Activated CD8-positive, alpha-beta T cell treated with anti-CD3 and anti-CD28 coated beads, Interleukin-2, amount 10 ng/mL, durations not matched to agents 7 days and 5 days (primary cell): ENCODE measurements at regions not wholly inside any gene's neighbourhood (a gene's known extent, or its start where the extent isn't known, plus 50 kb on each side); places are given as distances from the start of the nearest gene placed in this dataset.

Source experiments
- ATAC-seq: fragments of 150-1000 bp; cut with Tn5 transposase; one replicate; pipeline ENCODE4 v1.10.0; 2021; ENCODE audit warnings: moderate library complexity
- CTCF ChIA-PET: fragments of 350-600 bp; sonication (Branson Sonifier 250); formaldehyde crosslinking; loops from one replicate; lab custom pipeline; 2021; ENCODE audit warnings: antibody characterized with exemption; lab: Charles Lee
- POLR2A ChIA-PET: fragments of 350-600 bp; sonication (Branson Sonifier 250); formaldehyde crosslinking; loops from one replicate; lab custom pipeline; 2021; ENCODE audit warnings: antibody characterized with exemption; lab: Charles Lee
- DNase-seq: peaks from one replicate; pipeline ENCODE4 v3.0.0-alpha.2; 2020
- H3K27ac Mint-ChIP-seq: one replicate; pipeline ENCODE4 v1.8.0; 2021; ENCODE audit warnings: mild to moderate bottlenecking, mixed read lengths
- H3K27me3 Mint-ChIP-seq: one replicate; pipeline ENCODE4 v1.8.0; 2021; ENCODE audit warnings: low read depth, mixed read lengths
- H3K36me3 Mint-ChIP-seq: one replicate; pipeline ENCODE4 v1.8.0; 2021; ENCODE audit warnings: low read depth, mixed read lengths
- H3K4me1 Mint-ChIP-seq: one replicate; pipeline ENCODE4 v1.8.0; 2021; ENCODE audit warnings: low read depth, mixed read lengths
- H3K4me3 Mint-ChIP-seq: one replicate; pipeline ENCODE4 v1.8.0; 2021; ENCODE audit warnings: mild to moderate bottlenecking, mixed read lengths
- H3K9me3 Mint-ChIP-seq: one replicate; pipeline ENCODE4 v1.8.0; 2022; ENCODE audit warnings: mixed read lengths; ENCODE audit not compliant: insufficient read depth

DNA sequence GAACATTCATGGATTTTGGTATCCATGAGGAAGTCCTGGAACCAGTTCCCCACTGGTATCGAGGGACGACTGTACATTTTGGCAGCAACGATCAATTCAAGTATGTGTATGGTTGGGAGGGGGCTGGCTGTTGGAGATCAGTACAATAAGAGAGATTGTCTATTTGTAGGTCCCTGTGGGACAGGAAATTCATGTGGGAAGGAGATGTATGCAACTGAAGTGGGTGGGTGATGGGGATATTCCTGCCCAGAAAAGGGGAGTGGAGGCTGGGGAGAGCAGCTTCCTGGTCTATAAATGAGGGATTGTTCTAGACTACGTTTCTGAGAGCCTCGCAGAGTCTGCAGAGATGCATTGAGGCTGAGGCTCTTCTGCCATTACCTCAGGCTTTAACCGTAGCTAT is 140.2 kb upstream of the MAGI3 start:
- H3K9me3 Mint-ChIP-seq, result no peaks in the 10 kb centered on the region
- no peak overlapping the region for H3K4me3 Mint-ChIP-seq
- no peaks in the 10 kb centered on the region for H3K36me3 Mint-ChIP-seq
- no peaks in the 10 kb centered on the region for H3K4me1 Mint-ChIP-seq
- peaks cover 4% of the 10 kb centered on the region for H3K27me3 Mint-ChIP-seq
- DNase-seq (no peak), ATAC-seq (no peak)
- H3K27ac Mint-ChIP-seq, result no peak overlapping the region
- POLR2A ChIA-PET, result no interaction called here
- CTCF ChIA-PET, result no interaction called here

DNA sequence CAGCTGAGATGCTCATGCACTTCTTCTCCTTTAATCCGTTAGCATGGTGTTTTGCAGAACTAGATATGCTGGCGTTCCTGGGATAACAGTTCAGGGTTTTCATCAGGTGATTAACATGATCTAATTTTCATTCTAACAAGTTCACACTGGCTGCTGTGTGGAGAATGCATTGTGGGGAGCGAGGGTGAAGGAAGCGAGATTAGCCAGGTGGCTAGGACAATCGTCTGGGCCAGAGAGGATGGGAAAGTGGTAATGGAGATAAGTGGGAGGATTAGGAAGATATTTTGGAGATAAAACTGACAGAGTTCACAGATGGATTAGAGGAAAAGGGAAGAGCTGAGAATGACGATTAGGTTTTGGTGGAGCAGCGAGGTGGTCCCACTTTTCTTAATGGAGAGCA is 138.1 kb upstream of the MAGI3 start:
- no peaks in the 10 kb centered on the region for H3K9me3 Mint-ChIP-seq
- POLR2A ChIA-PET, result no interaction called here
- CTCF ChIA-PET, result no interaction called here

DNA sequence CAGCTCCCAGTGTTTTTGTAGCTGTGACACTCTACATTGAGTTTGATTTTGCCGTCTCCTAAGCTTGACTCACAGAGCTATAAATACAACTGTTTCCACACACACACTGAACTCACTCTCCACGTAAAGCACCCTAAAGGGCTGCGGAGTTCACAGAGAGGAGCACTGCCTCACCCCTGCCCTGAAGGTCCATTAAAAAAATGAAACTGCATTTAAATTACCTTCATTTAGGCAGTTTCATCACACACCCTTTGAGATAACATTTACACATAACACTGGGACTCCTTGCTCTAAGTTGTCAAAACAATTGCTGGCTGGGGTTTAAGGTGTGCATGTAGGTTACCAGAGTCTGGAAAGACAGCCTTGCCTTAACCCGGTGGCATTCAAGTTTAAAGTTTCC is 137.1 kb upstream of the MAGI3 start:
- Mint-ChIP-seq H3K4me3 (no peak overlapping the region), H3K27me3 (peaks cover 10% of the 10 kb centered on the region), H3K27ac (no peak overlapping the region), H3K9me3 (no peaks in the 10 kb centered on the region), H3K36me3 (no peaks in the 10 kb centered on the region), H3K4me1 (no peaks in the 10 kb centered on the region)
- POLR2A ChIA-PET, result interaction anchor here (0.8 kb wide), 1 partner anchor 146 kb away, joined by 3 read pairs; no protein-coding TSS in a partner anchor
- CTCF ChIA-PET, result no interaction called here
- DNase-seq, result no peak
- ATAC-seq, result no peak

More for the DNA sequence above, 138.1 kb upstream of the MAGI3 start:
- Mint-ChIP-seq H3K27me3 (peaks cover 4% of the 10 kb centered on the region), H3K4me1 (no peaks in the 10 kb centered on the region), H3K27ac (no peak overlapping the region), H3K4me3 (no peak overlapping the region), H3K36me3 (no peaks in the 10 kb centered on the region)
- DNase-seq, result no peak
- no peak for ATAC-seq

DNA sequence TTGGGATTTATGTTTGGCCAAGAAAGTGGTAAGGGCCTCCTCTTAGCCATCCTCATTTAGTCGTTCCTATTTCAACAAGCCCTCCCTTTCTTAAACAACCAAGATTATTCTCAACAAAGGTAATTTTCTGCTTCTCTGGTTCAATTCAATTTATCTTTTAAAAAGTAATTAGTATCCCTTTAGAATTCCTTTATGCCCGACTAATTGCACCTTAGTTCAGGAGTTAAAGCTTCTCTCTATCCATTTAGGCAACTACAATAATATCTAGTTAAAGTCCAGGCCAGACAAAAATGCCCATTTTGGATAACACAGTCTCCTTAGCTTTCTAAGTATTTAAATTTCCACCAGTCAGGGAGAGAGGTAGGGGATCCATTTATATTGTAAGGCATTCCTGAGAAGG is 136.7 kb upstream of the MAGI3 start:
- Mint-ChIP-seq H3K4me3 (no peak overlapping the region), H3K27me3 (peaks cover 10% of the 10 kb centered on the region), H3K27ac (no peak overlapping the region), H3K4me1 (no peaks in the 10 kb centered on the region), H3K36me3 (no peaks in the 10 kb centered on the region), H3K9me3 (no peaks in the 10 kb centered on the region)
- POLR2A ChIA-PET, result no interaction called here
- CTCF ChIA-PET, result no interaction called here
- ATAC-seq (no peak), DNase-seq (no peak)

DNA sequence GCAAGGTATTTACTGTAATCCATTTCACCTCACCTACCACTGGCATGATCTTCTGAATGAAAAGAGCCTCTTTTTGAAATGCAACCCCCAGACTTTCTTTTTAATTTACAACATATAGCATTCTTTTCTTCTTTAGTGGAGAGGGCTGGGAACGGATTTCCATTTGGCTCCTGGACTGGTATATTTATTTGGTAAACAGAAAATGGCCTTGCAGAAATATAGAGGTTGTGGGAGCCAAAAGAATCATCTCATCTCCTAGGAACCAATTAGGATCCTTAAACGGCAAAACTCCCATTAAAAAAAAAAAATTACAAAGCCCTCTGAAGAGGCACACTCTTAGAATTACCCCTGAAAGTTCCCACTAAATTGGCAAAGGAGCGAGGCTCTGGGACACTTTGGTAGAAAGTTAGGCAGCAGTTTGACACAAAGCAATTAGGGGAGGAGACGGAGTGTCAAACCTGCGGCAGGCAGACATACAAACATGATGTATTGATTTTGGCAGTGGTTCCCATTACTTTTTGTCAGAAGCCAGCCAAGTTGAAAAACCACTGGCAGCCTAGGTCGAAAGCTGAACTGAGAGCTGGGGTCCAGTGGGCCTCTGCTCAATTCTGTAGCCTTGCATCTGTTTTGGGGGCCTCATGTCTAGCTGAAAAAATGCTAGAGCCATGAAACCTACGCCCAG is 135.1 kb upstream of the MAGI3 start:
- Mint-ChIP-seq H3K4me1 (no peaks in the 10 kb centered on the region), H3K27ac (no peak overlapping the region), H3K9me3 (no peaks in the 10 kb centered on the region), H3K36me3 (no peaks in the 10 kb centered on the region), H3K4me3 (no peak overlapping the region), H3K27me3 (peaks cover 16% of the 10 kb centered on the region)
- ATAC-seq (no peak), DNase-seq (no peak)
- ChIA-PET POLR2A (no interaction called here), CTCF (no interaction called here)

DNA sequence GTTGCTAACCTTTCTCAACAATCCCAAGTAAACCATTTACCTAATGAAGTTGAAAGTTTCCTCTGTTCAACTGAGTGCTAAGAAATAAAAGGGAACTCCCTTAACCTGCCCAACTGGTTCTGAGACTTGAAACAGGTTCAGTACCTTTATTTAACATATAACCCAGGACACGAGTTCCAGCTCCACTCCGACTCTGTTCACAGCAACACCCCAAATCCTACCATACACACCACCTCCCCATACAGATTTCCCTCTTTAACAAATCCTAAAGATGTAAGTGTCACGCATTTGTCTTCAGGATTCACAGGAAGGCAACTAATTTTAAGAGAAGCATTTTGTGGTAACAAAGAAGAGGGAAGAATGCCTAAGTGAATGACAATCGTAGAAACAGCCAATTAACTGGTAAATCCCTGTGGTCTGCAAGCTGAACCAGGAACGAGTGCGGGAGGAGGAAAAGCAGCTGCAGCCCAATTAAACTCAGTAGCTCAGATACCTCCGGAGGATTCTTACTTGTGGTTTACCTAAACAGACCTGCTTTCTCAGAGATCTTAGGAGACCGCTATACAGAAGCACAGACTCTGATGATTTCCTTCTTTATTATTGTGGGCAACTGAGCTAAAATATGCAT is 134.5 kb upstream of the MAGI3 start:
- POLR2A ChIA-PET, result no interaction called here

DNA sequence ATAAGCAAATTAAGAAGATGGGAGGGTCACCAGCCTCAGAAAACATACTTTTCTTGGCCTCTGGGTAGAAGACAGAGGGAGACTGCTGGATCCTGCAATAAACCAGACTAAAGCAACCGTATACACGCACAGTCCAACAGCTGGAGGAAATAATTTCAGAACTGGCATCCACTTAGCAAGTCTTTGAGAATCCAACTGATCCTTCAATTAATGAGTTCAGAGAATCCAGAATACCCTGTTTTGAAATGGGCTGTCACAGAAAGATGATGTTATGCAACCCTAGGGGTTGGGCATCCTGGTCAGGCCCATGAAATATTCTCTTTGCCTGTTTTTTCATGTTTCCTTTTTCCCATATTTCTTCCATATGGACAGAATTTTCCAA is 134.0 kb upstream of the MAGI3 start:
- CTCF ChIA-PET, result no interaction called here
- Mint-ChIP-seq H3K27me3 (peaks cover 16% of the 10 kb centered on the region), H3K4me3 (no peak overlapping the region), H3K27ac (no peak overlapping the region), H3K4me1 (no peaks in the 10 kb centered on the region), H3K36me3 (no peaks in the 10 kb centered on the region), H3K9me3 (no peaks in the 10 kb centered on the region)
- DNase-seq (no peak), ATAC-seq (no peak)
- POLR2A ChIA-PET, result no interaction called here

More for the DNA sequence above, 134.5 kb upstream of the MAGI3 start:
- Mint-ChIP-seq H3K4me1 (no peaks in the 10 kb centered on the region), H3K27me3 (peaks cover 16% of the 10 kb centered on the region), H3K36me3 (no peaks in the 10 kb centered on the region), H3K27ac (no peak overlapping the region), H3K9me3 (no peaks in the 10 kb centered on the region), H3K4me3 (no peak overlapping the region)
- ATAC-seq, result no peak
- DNase-seq, result no peak
- CTCF ChIA-PET, result no interaction called here

DNA sequence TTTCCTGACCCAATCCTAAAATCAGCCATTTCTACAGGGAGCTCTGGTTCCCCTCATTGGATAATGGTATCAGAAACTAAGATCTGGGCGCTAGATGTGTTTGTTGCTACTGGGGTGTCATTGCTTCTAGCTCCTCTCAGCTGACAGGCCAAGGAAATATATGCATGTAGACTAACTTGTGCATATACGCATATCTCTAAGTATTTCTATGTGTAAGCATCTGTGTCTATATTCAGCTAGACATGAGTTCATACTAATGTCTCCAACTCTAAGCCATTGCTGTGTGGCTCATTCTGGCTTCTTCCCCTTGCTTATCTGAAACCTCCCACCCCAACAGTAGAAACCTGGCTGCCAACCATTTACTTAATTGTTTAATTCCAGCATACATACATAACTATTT is 130.3 kb upstream of the MAGI3 start:
- POLR2A ChIA-PET, result no interaction called here
- CTCF ChIA-PET, result no interaction called here

DNA sequence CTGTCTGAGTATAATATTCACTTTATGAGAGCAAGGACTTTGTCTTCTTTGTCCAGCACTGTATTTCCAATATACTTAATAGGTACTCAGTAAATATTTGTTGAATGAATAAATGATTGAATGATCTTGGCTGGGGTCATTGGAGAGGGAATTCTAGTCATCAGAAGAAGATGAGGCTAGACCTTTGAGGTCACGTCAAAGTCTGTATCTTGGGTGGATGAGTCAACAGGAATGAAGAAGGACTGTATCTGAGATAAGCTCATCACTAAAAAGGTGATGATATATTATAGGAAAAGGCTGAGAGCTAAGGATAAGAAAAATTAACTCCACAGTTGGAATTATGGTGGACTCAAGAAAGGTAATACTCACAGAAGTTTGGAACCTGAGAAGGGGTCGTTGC is 125.1 kb upstream of the MAGI3 start:
- Mint-ChIP-seq H3K36me3 (no peaks in the 10 kb centered on the region), H3K27me3 (peaks cover 10% of the 10 kb centered on the region), H3K4me3 (no peak overlapping the region), H3K4me1 (no peaks in the 10 kb centered on the region), H3K9me3 (no peaks in the 10 kb centered on the region), H3K27ac (no peak overlapping the region)
- no peak for DNase-seq
- CTCF ChIA-PET, result no interaction called here
- POLR2A ChIA-PET, result no interaction called here
- ATAC-seq, result no peak

More for the DNA sequence above, 130.3 kb upstream of the MAGI3 start:
- H3K36me3 Mint-ChIP-seq, result no peaks in the 10 kb centered on the region
- DNase-seq, result no peak
- H3K27me3 Mint-ChIP-seq, result peaks cover 15% of the 10 kb centered on the region
- no peaks in the 10 kb centered on the region for H3K9me3 Mint-ChIP-seq
- ATAC-seq, result no peak
- H3K4me1 Mint-ChIP-seq, result no peaks in the 10 kb centered on the region
- H3K27ac Mint-ChIP-seq, result no peak overlapping the region
- no peak overlapping the region for H3K4me3 Mint-ChIP-seq

DNA sequence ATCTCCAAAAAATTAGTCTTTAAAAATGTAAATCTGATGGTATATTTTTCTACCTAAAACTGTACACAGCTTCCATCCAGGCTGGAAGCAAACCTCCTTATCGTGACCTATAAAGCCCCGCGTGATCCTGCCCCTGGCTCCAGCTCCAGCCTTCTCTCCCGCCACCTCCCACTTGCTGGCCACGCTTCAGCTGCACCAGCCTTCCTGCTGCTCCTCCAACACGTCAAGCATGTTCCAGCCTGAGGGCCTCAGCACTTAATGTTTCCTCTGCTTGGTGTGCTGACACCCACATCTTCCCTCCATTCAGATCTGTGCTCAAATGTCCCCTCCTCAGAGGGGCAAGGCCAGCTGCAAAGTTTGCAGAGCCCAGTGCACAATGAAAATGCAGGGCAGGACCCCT is 123.5 kb upstream of the MAGI3 start:
- ChIA-PET CTCF (no interaction called here), POLR2A (interaction anchor here (0.5 kb wide), 1 partner anchor 28 kb away, joined by 3 read pairs; no protein-coding TSS in a partner anchor)
- H3K27me3 Mint-ChIP-seq, result peaks cover 12% of the 10 kb centered on the region

DNA sequence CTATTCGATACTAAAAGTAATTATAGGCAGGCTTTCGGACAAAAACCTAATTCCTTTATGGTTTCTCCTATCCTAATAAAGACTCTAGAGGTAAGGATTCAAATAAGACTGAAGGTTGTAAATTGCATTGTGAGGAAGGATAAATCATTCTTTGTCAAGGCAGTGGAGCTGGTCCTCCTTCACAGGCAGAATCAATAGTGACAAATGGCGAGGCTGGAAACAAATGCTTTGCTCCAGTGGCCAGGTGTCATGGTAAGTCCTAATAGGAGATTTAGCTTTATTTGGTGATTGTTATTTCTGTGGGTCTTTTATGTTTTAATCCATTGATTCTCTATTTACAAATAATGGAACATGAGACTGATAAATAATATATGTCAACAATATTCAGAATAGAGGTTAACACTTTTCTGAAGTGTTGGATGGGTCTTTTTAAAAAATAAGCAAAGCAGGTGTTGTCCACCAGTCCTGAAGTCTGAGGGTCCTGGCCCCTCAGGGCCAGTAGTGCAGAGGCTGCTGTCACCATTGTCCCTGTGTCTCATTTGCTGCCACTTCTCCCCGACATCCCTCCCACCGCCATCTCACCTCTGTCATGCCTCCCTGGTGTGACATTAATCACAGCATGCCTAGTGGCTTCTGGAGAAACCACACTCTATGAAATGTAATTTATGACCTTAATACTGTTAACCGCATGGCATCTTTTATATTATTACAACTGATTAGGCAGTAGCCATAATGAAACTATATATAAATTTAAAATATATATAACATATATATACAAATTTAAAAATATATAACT is 120.9 kb upstream of the MAGI3 start:
- ATAC-seq (no peak), DNase-seq (no peak)
- no peak overlapping the region for H3K4me3 Mint-ChIP-seq
- peaks cover 17% of the 10 kb centered on the region for H3K27me3 Mint-ChIP-seq
- no peak overlapping the region for H3K27ac Mint-ChIP-seq
- H3K9me3 Mint-ChIP-seq, result no peaks in the 10 kb centered on the region
- ChIA-PET POLR2A (no interaction called here), CTCF (no interaction called here)
- no peaks in the 10 kb centered on the region for H3K4me1 Mint-ChIP-seq
- H3K36me3 Mint-ChIP-seq, result no peaks in the 10 kb centered on the region

More for the DNA sequence above, 123.5 kb upstream of the MAGI3 start:
- ATAC-seq, result no peak
- Mint-ChIP-seq H3K36me3 (no peaks in the 10 kb centered on the region), H3K9me3 (no peaks in the 10 kb centered on the region), H3K27ac (no peak overlapping the region), H3K4me3 (no peak overlapping the region), H3K4me1 (no peaks in the 10 kb centered on the region)
- no peak for DNase-seq

DNA sequence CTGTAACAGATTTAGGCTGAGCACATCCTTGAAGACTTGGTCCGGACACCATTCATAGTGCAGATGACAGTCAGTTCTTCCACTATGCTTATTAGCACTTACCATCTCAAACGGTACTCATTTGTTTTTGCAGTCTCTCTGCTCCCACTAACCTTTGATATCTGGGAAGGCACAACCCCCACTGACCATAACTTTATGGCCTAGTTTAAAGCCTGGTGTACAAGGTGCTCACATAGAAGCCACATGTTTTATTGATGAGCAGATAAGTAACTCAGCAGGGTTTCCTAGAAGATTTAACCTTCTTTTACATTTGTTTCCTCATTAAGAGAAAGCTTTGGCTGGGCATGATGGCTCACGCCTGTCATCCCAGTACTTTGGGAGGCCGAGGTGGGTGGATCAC is 119.3 kb upstream of the MAGI3 start:
- POLR2A ChIA-PET, result no interaction called here
- CTCF ChIA-PET, result no interaction called here
- Mint-ChIP-seq H3K27me3 (peaks cover 26% of the 10 kb centered on the region), H3K4me3 (no peak overlapping the region), H3K27ac (no peak overlapping the region), H3K36me3 (no peaks in the 10 kb centered on the region), H3K4me1 (no peaks in the 10 kb centered on the region), H3K9me3 (no peaks in the 10 kb centered on the region)
- DNase-seq, result no peak
- no peak for ATAC-seq
